ENCODE measurements at regions not wholly inside any gene's neighbourhood (a gene's known extent, or its start where the extent isn't known, plus 50 kb on each side); places are given as distances from the start of the nearest gene placed in this dataset.

- TF ChIP-seq CTCF (IDR thresholded peaks at IDR 0.05), result no peak
- TF ChIP-seq EP300 (IDR thresholded peaks at IDR 0.05), result no peak
- TF ChIP-seq POLR2AphosphoS5 (IDR thresholded peaks at IDR 0.05), result no peak
Observed at GRCh38 chr11:91124363-91124762, 901.5 kb upstream of the CHORDC1 start.
